A549 (cell line): ENCODE measurements at regions not wholly inside any gene's neighbourhood (a gene's known extent, or its start where the extent isn't known, plus 50 kb on each side); places are given as distances from the start of the nearest gene placed in this dataset.

Experiments
- ATAC-seq, 2 experiments: fragments of 200-7000 bp in 1 of 2; fragments of >200 bp in 1 of 2; cut with Nextera tagmentation in 1 of 2; cut with Tn5 transposase in 1 of 2; 3 replicates each; pipeline versions ENCODE4 v1.8.0 to v1.9.1; 2018 to 2020; ENCODE audit warnings: mild to moderate bottlenecking in 1 of 2, moderate library complexity in 1 of 2
- CTCF ChIA-PET: fragments of 300-600 bp; sonication (Branson Sonifier 250); formaldehyde crosslinking; extraction: SDS; loops from one replicate; lab custom pipeline; 2021; ENCODE audit warnings: antibody characterized with exemption, inconsistent platforms; lab: Yijun Ruan, JAX
- POLR2A ChIA-PET: fragments of 350-600 bp; formaldehyde crosslinking; extraction: SDS; loops from one replicate; lab custom pipeline; 2021; ENCODE audit warnings: antibody characterized with exemption, inconsistent platforms; lab: Yijun Ruan, JAX
- DNase-seq, 2 experiments: peaks; one replicate each; pipeline versions ENCODE4 v3.0.0 to v3.0.0-alpha.2; 2011 to 2016; ENCODE audit warnings: low read depth in 1 of 2, low spot score in 1 of 2
- FAIRE-seq: peaks from 2 replicates; lab custom pipeline; 2011; peaks lifted over from hg19 to GRCh38; lab: Jason Lieb, UNC
- H3K27ac ChIP-seq, 2 experiments: fragments of >200 bp; sonication (Bioruptor Twin); formaldehyde crosslinking; 3 replicates each; pipeline ENCODE4 v1.5.1; 2016 to 2017
- H3K4me1 ChIP-seq: fragments of >200 bp; sonication (Bioruptor Twin); formaldehyde crosslinking; 3 replicates; pipeline ENCODE4 v1.6.1; 2016
- H3K4me2 ChIP-seq: fragments of >200 bp; sonication (Bioruptor Twin); formaldehyde crosslinking; 3 replicates; pipeline ENCODE4 v1.6.1; 2016
- H3K4me3 ChIP-seq: fragments of >200 bp; sonication (Bioruptor Twin); formaldehyde crosslinking; 3 replicates; pipeline ENCODE4 v1.5.1; 2016
- H3K9me3 ChIP-seq: fragments of >200 bp; sonication (Bioruptor Twin); formaldehyde crosslinking; 3 replicates; pipeline ENCODE4 v1.6.1; 2016
- BCL3 ChIP-seq: fragments of >200 bp; sonication (Bioruptor Twin); formaldehyde crosslinking; IDR thresholded peaks from 3 replicates; pipeline ENCODE4 v1.6.1; 2016
- BHLHE40 ChIP-seq: IDR thresholded peaks from 2 replicates; pipeline ENCODE4 v1.6.1; 2012; ENCODE audit warnings: low read depth, low read length, inconsistent platforms
- CBX2 ChIP-seq: fragments of 200-600 bp; sonication (generic); IDR thresholded peaks from 2 replicates; pipeline ENCODE4 v1.6.1; 2016; ENCODE audit warnings: low read depth, mild to moderate bottlenecking, borderline replicate concordance
- CEBPB ChIP-seq, 2 experiments: fragments of >200 bp in 1 of 2; sonication (Bioruptor Twin) in 1 of 2; formaldehyde crosslinking in 1 of 2; IDR thresholded peaks; 2 replicates each; pipeline ENCODE4 v1.6.1; 2012 to 2016
- CHD2 ChIP-seq: fragments of 150-350 bp; IDR thresholded peaks from 2 replicates; pipeline ENCODE4 v1.6.1; 2014; ENCODE audit warnings: low read length; ENCODE audit not compliant: partially characterized antibody
- CTCF ChIP-seq: fragments of >200 bp; sonication (Bioruptor Twin); formaldehyde crosslinking; IDR thresholded peaks from 3 replicates; pipeline ENCODE4 v1.5.1; 2016
- EHF ChIP-seq: fragments of 250-450 bp; sonication (Bioruptor Pico); IDR thresholded peaks from 2 replicates; pipeline ENCODE4 v1.5.0; 2020; ENCODE audit warnings: mild to moderate bottlenecking
- ELK1 ChIP-seq: fragments of 150-350 bp; IDR thresholded peaks from 2 replicates; pipeline ENCODE4 v1.6.1; 2014; ENCODE audit warnings: low read depth, mild to moderate bottlenecking, low read length
- FOSB ChIP-seq: fragments of 250-450 bp; sonication (Bioruptor Pico); IDR thresholded peaks from 2 replicates; pipeline ENCODE4 v1.5.0; 2020; ENCODE audit warnings: mild to moderate bottlenecking, moderate library complexity
- FOXS1 ChIP-seq: fragments of 250-450 bp; sonication (Bioruptor Pico); IDR thresholded peaks from 2 replicates; pipeline ENCODE4 v1.5.0; 2020; ENCODE audit warnings: mild to moderate bottlenecking, moderate library complexity
- HEYL ChIP-seq: fragments of 250-450 bp; sonication (Bioruptor Pico); IDR thresholded peaks from 2 replicates; pipeline ENCODE4 v1.8.0; 2021; ENCODE audit warnings: mild to moderate bottlenecking, moderate library complexity
- HOXA7 ChIP-seq: fragments of 250-450 bp; sonication (Bioruptor Pico); IDR thresholded peaks from 2 replicates; pipeline ENCODE4 v1.5.0; 2020; ENCODE audit warnings: mild to moderate bottlenecking, moderate library complexity
- HOXB13 ChIP-seq: fragments of 250-450 bp; sonication (Bioruptor Pico); IDR thresholded peaks from 2 replicates; pipeline ENCODE4 v1.5.0; 2020; ENCODE audit warnings: low read depth, mild to moderate bottlenecking, moderate library complexity
- HOXB5 ChIP-seq: fragments of 250-450 bp; sonication (Bioruptor Pico); IDR thresholded peaks from 2 replicates; pipeline ENCODE4 v1.5.0; 2020; ENCODE audit warnings: mild to moderate bottlenecking, moderate library complexity
- JUN ChIP-seq, 2 experiments: fragments of >200 bp; sonication (Bioruptor Twin); formaldehyde crosslinking; IDR thresholded peaks; 2 replicates in 1 of 2; 3 replicates in 1 of 2; pipeline ENCODE4 v1.6.1; 2016 to 2017
- MAX ChIP-seq: IDR thresholded peaks from 2 replicates; pipeline ENCODE4 v1.6.1; 2012
- NFE2L2 ChIP-seq: fragments of 150-350 bp; conservative IDR thresholded peaks from 2 replicates; pipeline ENCODE4 v1.6.1; 2014; ENCODE audit warnings: low read length
- NPAS2 ChIP-seq: fragments of 250-450 bp; sonication (Bioruptor Pico); IDR thresholded peaks from 2 replicates; pipeline ENCODE4 v1.8.0; 2022; ENCODE audit warnings: mild to moderate bottlenecking, moderate library complexity, borderline replicate concordance
- NR3C1 ChIP-seq: fragments of >200 bp; sonication (Bioruptor Twin); formaldehyde crosslinking; IDR thresholded peaks from 3 replicates; pipeline ENCODE4 v1.6.1; 2017
- PHF8 ChIP-seq: fragments of 200-600 bp; sonication (generic); IDR thresholded peaks from 2 replicates; pipeline ENCODE4 v1.6.1; 2016; ENCODE audit warnings: low read depth, mild to moderate bottlenecking, antibody characterized with exemption, moderate library complexity, borderline replicate concordance
- POLR2AphosphoS2 ChIP-seq: conservative IDR thresholded peaks from 2 replicates; pipeline ENCODE4 v1.6.1; 2012; ENCODE audit warnings: low read length, improper control_type of control experiment, inconsistent platforms
- RAD21 ChIP-seq, 2 experiments: fragments of >200 bp in 1 of 2; sonication (Bioruptor Twin) in 1 of 2; formaldehyde crosslinking in 1 of 2; IDR thresholded peaks in 1 of 2; conservative IDR thresholded peaks in 1 of 2; 2 replicates in 1 of 2; 3 replicates in 1 of 2; pipeline ENCODE4 v1.6.1; 2012 to 2018; ENCODE audit warnings: inconsistent platforms in 1 of 2
- RCOR1 ChIP-seq: fragments of 150-350 bp; IDR thresholded peaks from 2 replicates; pipeline ENCODE4 v1.6.1; 2014; ENCODE audit warnings: antibody characterized with exemption, low read length, low read depth
- RNF2 ChIP-seq: fragments of 200-600 bp; sonication (generic); IDR thresholded peaks from 2 replicates; pipeline ENCODE4 v1.6.1; 2016; ENCODE audit warnings: low read depth, mild to moderate bottlenecking, antibody characterized with exemption, moderate library complexity, borderline replicate concordance
- SMC3 ChIP-seq: fragments of >200 bp; sonication (Bioruptor Twin); formaldehyde crosslinking; IDR thresholded peaks from 3 replicates; pipeline ENCODE4 v1.6.1; 2018; ENCODE audit warnings: inconsistent platforms
- SREBF2 ChIP-seq: fragments of 450-650 bp; IDR thresholded peaks from 2 replicates; pipeline ENCODE4 v1.6.1; 2014; ENCODE audit warnings: mild to moderate bottlenecking, moderate library complexity
- WGBS: methylation state at CpG from one replicate; pipeline ENCODE4 v1.1.6; 2017; ENCODE audit errors: missing lambda C conversion rate; 5-methylcytosine and 5-hydroxymethylcytosine counted together

GRCh38 chr4:59685626-59686025 lies 1514.5 kb upstream of the ADGRL3 start (continued):
- no peak for TF ChIP-seq SREBF2
- TF ChIP-seq FOSB: no peak
- TF ChIP-seq EHF: no peak

- no peak for FAIRE-seq
- CTCF ChIA-PET: no interaction called here
- no peak overlapping the region for H3K4me2 ChIP-seq
- H3K4me1 ChIP-seq: no peaks in the 10 kb centered on the region
- POLR2A ChIA-PET: no interaction called here
- DNase-seq: no peak
- ATAC-seq: no peak
- H3K4me3 ChIP-seq: no peak overlapping the region
- TF ChIP-seq HOXB13 (CRISPR knock-in tag): no peak
- TF ChIP-seq ELK1: no peak
- TF ChIP-seq CEBPB (IDR thresholded peaks at IDR 0.05): no peak
- TF ChIP-seq CTCF: no peak
- TF ChIP-seq FOXS1 (CRISPR knock-in tag): no peak
- TF ChIP-seq RAD21 (conservative IDR thresholded peaks at IDR 0.05 in 1 of 2, IDR thresholded peaks at IDR 0.05 in 1 of 2): no peak
- TF ChIP-seq PHF8: no peak
- no peak for TF ChIP-seq CBX2
- TF ChIP-seq NR3C1: no peak
- TF ChIP-seq CHD2: no peak
- no peak for TF ChIP-seq MAX
- no peak for TF ChIP-seq BHLHE40
- no peak for TF ChIP-seq NPAS2 (CRISPR knock-in tag)
- no peak for TF ChIP-seq JUN (IDR thresholded peaks at IDR 0.05)
- no peak for TF ChIP-seq HEYL (CRISPR knock-in tag)
- no peak for TF ChIP-seq SREBF2
- TF ChIP-seq NFE2L2: no peak
- H3K27ac ChIP-seq: no peak overlapping the region
- no peaks in the 10 kb centered on the region for H3K9me3 ChIP-seq
- WGBS: 43% methylated on average over 6 of the region's 6 CpGs
These were observed 1511.0 kb upstream of the ADGRL3 start for GRCh38 chr4:59689149-59689548.

- TF ChIP-seq HOXB5 (CRISPR knock-in tag) (no peak), HOXB13 (CRISPR knock-in tag) (no peak), HOXA7 (no peak), SMC3 (no peak), RCOR1 (no peak), RNF2 (no peak), BCL3 (no peak), BHLHE40 (no peak), POLR2AphosphoS2 (no peak)
- no peak for ATAC-seq
- Histone ChIP-seq H3K27ac (no peak overlapping the region), H3K4me3 (no peak overlapping the region), H3K4me2 (no peak overlapping the region), H3K4me1 (no peaks in the 10 kb centered on the region), H3K9me3 (no peaks in the 10 kb centered on the region)
- CTCF ChIA-PET: no interaction called here
- DNase-seq: no peak
- no peak for FAIRE-seq
- WGBS: 30% methylated on average over 5 of the region's 5 CpGs
- POLR2A ChIA-PET: no interaction called here
These were observed 1504.6 kb upstream of the ADGRL3 start for GRCh38 chr4:59695355-59696053.
